A673 (cell line): ENCODE measurements at regions not wholly inside any gene's neighbourhood (a gene's known extent, or its start where the extent isn't known, plus 50 kb on each side); places are given as distances from the start of the nearest gene placed in this dataset.

Source experiments
- BruUV-seq: library from RNA; stranded (reverse); fragments of 400-500 nt; replicated peaks from 2 replicates; lab custom pipeline; 2021; lab: Mats Ljungman, UMichigan
- CTCF ChIA-PET: fragments of 300-600 bp; sonication (Branson Sonifier 250); formaldehyde crosslinking; loops from one replicate; lab custom pipeline; 2022; ENCODE audit warnings: antibody characterized with exemption; lab: Charles Lee
- POLR2A ChIA-PET: fragments of 300-600 bp; sonication (Branson Sonifier 250); formaldehyde crosslinking; loops from one replicate; lab custom pipeline; 2022; ENCODE audit warnings: antibody characterized with exemption; ENCODE audit not compliant: low non-redundant PET; lab: Charles Lee
- DNase-seq: peaks from one replicate; pipeline ENCODE4 v3.0.0-alpha.2; 2015; ENCODE audit warnings: low spot score
- H3K27ac ChIP-seq: fragments of 200-600 bp; sonication (generic); 2 replicates; pipeline ENCODE4 v1.5.1; 2016; ENCODE audit warnings: mixed run types, low read depth, mild to moderate bottlenecking, mixed read lengths, antibody characterized with exemption, low read length; ENCODE audit not compliant: poor library complexity, severe bottlenecking
- H3K27me3 ChIP-seq: fragments of 200-600 bp; sonication (generic); replicated peaks from 2 replicates; pipeline ENCODE4 v1.6.1; 2017; ENCODE audit warnings: mixed run types, low read depth, mild to moderate bottlenecking, mixed read lengths, antibody characterized with exemption, low read length; ENCODE audit not compliant: insufficient read depth, poor library complexity
- H3K36me3 ChIP-seq: fragments of 200-600 bp; sonication (generic); 2 replicates; pipeline ENCODE4 v1.6.1; 2016; ENCODE audit warnings: mixed run types, mild to moderate bottlenecking, mixed read lengths, antibody characterized with exemption, low read length; ENCODE audit not compliant: insufficient read depth, poor library complexity, severe bottlenecking
- H3K4me1 ChIP-seq: fragments of 200-600 bp; sonication (generic); 2 replicates; pipeline ENCODE4 v1.6.1; 2017; ENCODE audit warnings: mixed run types, mild to moderate bottlenecking, mixed read lengths, antibody characterized with exemption, low read length; ENCODE audit not compliant: insufficient read depth, poor library complexity, severe bottlenecking
- H3K4me3 ChIP-seq: fragments of 200-600 bp; sonication (generic); 2 replicates; pipeline ENCODE4 v1.5.1; 2016; ENCODE audit warnings: low read depth, mixed run types, mild to moderate bottlenecking, mixed read lengths, low read length; ENCODE audit not compliant: poor library complexity, severe bottlenecking
- H3K9me3 ChIP-seq: fragments of 200-600 bp; sonication (generic); 2 replicates; pipeline ENCODE4 v1.6.1; 2016; ENCODE audit warnings: mixed run types, low read depth, mild to moderate bottlenecking, mixed read lengths, antibody characterized with exemption, low read length; ENCODE audit not compliant: poor library complexity, severe bottlenecking
- CTCF ChIP-seq: fragments of 300-800, 200-600 bp; sonication (generic); conservative IDR thresholded peaks from 2 replicates; pipeline ENCODE4 v1.5.1; 2017; ENCODE audit warnings: low read depth, mild to moderate bottlenecking, antibody characterized with exemption, low read length, moderate library complexity, mixed read lengths
- EZH2 ChIP-seq: fragments of 200-600 bp; sonication (generic); IDR thresholded peaks from 2 replicates; pipeline ENCODE4 v1.6.1; 2017; ENCODE audit warnings: borderline replicate concordance, low read depth, mild to moderate bottlenecking, mixed read lengths, antibody characterized with exemption, low read length; ENCODE audit not compliant: poor library complexity, severe bottlenecking
- intact Hi-C: fragments of 100-400 bp; cut with micrococcal nuclease; formaldehyde crosslinking; loops from one replicate; pipeline ENCODE4 v1.10.0; 2022; ENCODE audit not compliant: unreplicated experiment

GRCh38 chr1:75062111-75062510 lies 72.1 kb upstream of the LHX8 start:
- H3K27me3 ChIP-seq, result no peaks in the 10 kb centered on the region
- H3K36me3 ChIP-seq, result no peaks in the 10 kb centered on the region
- no peaks in the 10 kb centered on the region for H3K9me3 ChIP-seq
- H3K4me1 ChIP-seq, result no peaks in the 10 kb centered on the region
- ChIA-PET POLR2A (no interaction called here), CTCF (no interaction called here)
- intact Hi-C loops, result no loop called here
- BruUV-seq, result no TSS peak
- no peak overlapping the region for H3K27ac ChIP-seq
- no peak for DNase-seq
- TF ChIP-seq EZH2 (no peak), CTCF (no peak)
- no peak overlapping the region for H3K4me3 ChIP-seq

- Histone ChIP-seq H3K4me3 (no peak overlapping the region), H3K4me1 (no peaks in the 10 kb centered on the region), H3K36me3 (no peaks in the 10 kb centered on the region), H3K27me3 (no peaks in the 10 kb centered on the region), H3K27ac (no peak overlapping the region), H3K9me3 (no peaks in the 10 kb centered on the region)
- DNase-seq, result no peak
- no peak for TF ChIP-seq EZH2
- no peak for TF ChIP-seq CTCF
- intact Hi-C loops, result no loop called here
- no TSS peak for BruUV-seq
- ChIA-PET CTCF (no interaction called here), POLR2A (no interaction called here)
Measured at GRCh38 chr1:75067975-75068374, 66.2 kb upstream of the LHX8 start.

GRCh38 chr1:75074831-75075395 lies 59.3 kb upstream of the LHX8 start:
- Histone ChIP-seq H3K27ac (no peak overlapping the region), H3K36me3 (no peaks in the 10 kb centered on the region), H3K9me3 (no peaks in the 10 kb centered on the region), H3K27me3 (peaks cover 18% of the 10 kb centered on the region), H3K4me1 (no peaks in the 10 kb centered on the region), H3K4me3 (no peak overlapping the region)
- ChIA-PET CTCF (no interaction called here), POLR2A (no interaction called here)
- intact Hi-C loops, result no loop called here
- TF ChIP-seq EZH2 (no peak), CTCF (no peak)
- no peak for DNase-seq
- BruUV-seq, result no TSS peak
